AG08396 (cell line): ENCODE measurements at regions not wholly inside any gene's neighbourhood (a gene's known extent, or its start where the extent isn't known, plus 50 kb on each side); places are given as distances from the start of the nearest gene placed in this dataset.

Experiments
- DNase-seq: peaks from one replicate; pipeline ENCODE4 v3.0.0; 2012; ENCODE audit warnings: low spot score, mixed read lengths

DNA sequence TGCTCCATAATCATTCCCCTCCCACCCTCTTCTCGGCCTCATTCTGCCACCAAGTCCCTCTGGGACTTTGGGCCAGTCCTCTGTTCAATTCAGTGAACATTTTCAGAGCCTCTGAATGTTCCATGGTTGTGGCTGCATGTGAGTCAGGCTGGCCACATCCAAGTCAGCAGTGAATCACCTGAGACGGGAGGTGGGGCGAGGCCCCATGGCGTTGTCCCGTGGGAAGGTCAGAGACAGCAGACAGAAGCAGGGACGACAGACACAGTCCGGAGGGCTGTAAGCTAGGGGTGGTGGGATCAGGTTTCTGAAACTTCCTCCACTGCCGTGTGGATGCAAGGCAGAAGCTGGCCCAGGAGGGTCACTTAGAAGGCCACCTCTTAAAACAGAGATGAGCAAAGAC, 324.8 kb downstream of the MN1 start:
- DNase-seq = peak; percentile 67

GRCh38 chr22:27477171-27477570, 324.4 kb downstream of the MN1 start:
- DNase-seq = no peak

DNA sequence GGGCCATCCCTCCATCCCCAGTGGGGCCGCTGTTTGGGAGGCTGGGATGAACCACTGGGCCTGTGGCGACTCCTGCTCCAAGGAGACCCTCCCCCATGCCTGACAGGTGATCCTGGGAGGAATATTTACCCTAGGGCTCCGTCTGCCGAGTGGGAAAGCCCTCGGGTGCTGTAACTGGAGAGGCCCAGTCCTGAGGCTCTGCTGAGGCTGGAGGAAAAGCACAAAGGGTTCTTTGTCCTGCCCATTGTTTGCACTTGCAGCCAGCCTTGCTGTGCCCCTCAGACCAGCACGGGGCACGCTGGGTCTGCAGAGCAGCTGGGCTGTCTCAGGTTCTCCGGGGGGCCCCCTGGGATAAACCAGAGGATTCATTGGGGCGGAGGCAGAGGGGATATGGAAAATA, 321.1 kb downstream of the MN1 start:
- DNase-seq = no peak

GRCh38 chr22:27482402-27482801, 319.2 kb downstream of the MN1 start:
- DNase-seq = no peak

DNA sequence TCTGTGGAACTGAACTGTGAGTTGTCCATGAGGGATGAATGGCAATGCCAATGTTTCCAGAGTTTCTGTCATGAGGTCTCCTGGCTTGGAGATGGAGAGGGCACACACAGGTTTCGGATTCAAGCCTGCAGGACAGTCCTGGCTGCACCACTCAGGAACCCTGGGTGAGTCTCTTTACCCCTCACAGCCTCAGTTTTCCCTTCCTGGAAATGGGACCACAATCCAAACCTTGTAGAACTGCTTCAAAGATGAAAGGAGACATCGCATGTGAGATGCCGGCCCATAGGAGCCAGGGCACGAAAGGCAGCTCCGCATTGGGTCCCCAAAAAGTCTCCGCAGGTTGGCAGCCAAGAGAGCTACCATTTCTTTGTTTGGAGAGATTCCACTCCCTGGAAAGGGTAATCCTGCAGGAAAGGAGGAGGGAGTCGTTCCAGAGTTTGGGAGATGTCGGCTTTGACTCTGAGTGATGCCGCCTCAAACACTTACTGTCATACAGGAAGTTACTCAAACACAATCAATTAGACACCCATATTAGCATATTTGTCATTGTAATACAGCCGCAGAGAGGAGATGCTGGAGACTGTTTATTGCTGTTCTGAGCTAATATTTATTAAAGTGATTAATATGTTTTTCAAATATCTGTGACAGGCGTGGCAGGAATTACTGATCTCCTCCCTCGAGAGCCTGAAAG, 318.3 kb downstream of the MN1 start:
- no peak for DNase-seq

GRCh38 chr22:27485842-27486241, 315.7 kb downstream of the MN1 start:
- no peak for DNase-seq

DNA sequence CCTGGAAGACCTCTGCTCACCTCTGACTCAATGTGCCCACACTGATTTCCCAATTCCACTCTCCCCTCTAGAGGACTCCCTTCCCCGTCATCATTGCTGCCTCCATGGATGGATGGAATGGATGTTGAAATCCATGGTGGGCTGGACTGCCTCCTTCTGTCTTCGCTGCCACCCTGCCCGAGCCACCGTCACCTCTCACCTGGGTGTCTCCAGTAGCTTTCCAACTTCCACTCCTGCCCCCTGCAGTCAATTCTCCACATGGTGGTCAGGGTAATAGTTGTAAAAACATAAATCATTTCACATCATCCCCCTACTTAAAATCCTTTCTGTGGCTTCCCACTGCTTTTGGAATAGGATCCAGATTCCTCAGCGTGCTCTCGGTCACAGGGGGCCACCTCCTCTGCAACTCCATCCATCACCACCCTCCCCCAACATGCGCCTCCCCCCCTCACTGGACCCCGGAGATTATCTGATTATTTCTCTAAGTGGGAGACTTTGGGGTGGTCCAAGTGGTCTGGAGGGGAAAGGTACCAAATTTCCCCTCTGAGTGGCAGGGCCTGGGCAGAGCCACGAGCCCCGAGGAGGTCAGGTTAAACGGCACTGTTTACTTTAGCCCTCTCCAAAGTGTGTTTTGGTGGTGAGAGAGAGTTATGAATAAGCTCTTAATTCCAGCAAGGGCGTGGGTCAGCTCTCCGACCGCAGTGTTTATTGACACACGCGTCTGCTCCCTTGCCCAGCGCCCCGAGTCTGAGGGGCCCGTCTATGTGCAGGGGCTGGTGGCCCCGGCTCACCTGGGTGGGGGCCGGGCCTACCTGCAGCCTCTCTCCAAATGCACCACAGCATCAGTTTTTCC, 313.7 kb downstream of the MN1 start:
- peak; percentile 48 for DNase-seq

DNA sequence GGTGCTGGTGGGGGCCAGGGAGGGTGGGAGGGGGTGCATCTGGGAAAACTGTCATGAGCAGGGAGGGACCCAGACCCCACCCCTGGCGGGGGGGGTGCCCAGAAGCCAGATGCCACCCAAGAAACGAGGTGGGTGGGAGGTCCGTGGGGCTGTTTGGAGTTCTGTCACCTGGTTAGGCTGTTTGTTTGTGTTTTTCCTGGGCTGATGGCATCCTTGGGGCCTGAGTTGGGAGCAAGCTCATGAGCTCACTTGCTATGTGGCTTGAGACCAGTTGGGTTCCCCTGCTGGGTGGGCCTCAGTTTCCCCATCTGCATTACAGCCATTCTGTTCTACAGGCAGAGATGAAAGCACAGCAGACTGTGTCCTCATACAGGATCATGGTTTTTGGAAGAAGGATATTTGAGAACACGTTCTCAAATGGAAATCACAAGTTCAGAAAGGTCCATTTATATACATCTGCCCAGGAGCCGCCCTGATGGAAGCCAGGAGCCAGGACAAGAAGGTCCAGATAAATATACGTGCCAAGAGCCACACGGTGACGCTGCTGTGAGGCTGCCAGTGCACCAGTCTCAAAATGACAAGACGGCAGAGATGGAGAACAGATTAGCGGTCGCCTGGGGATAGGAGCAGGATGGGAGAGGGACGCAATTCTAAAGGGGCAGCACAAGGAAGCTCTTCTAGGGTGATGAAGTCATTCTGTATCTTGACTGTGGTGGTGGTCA, 312.9 kb downstream of the MN1 start:
- no peak for DNase-seq

- DNase-seq = no peak
Measured at GRCh38 chr22:27489178-27489675, 312.3 kb downstream of the MN1 start.

GRCh38 chr22:27490080-27490479, 311.5 kb downstream of the MN1 start:
- no peak for DNase-seq

DNA sequence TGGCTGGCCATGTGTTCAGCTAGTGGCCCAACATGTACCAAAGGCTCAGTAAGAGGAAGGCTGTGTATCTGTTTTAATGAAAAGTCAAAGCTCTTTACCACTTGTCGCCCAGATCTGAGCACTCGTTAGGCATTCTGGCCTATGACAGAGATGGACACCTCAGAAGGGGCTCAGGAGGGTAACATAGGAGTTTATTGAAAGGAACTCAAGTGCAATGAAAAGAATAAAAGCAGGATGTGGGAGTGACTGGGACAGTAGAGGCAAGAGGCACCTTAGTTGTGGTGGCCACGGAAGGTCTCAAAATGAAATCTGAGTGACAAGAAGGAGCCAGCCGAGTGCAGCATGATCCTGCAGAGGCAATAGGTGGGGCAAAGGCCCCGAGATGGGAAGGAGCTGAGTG, 309.7 kb downstream of the MN1 start:
- DNase-seq = no peak

DNA sequence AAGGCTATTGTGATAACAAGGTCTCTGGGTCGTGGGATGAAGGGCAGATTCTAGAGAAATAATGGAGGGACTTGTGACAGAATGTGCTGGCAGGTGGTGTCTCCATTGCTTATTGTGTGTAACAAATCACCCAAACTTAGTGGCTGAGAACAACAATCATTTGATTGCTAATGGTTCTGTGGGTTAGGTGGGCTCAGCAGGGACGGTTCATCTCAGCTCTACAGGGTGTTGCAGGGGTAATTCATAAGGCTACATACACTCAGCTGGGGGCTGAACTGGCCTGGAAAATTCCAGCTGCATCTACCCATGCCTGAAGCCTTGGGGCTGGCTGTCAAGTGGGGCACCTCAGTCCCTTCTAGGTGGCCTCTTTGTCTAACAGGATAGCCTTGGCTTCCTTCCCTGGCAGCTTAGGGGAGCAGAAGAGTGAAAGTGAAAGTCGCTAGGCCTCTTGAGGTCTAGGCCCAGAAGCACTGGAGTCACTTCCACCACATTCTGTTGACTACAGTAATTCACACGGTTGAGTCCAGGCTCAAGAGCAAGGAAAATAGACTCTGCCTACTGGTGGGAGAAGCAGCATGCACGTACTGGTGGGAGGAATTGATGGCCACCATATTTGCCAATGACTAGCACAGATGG, 308.9 kb downstream of the MN1 start:
- DNase-seq = no peak

DNA sequence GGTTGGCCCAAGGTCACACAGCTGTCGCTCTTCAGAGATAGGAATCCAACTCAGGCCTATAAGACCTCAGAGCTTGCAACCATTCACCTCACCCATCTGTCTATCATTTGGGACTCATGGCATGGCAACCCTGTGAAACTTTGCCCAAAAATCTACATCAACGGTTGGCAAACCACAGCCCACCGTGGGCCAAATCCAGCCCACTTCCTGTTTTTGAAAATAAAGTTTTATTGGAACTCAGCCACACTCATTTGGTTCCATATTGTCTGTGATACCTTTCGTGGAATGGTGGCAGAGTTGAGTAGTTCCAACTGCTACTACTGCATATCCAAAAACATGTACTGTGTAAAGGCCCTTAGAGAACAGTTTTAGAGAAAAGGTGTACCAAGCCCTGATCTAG, 307.8 kb downstream of the MN1 start:
- DNase-seq = no peak

- DNase-seq = no peak
Measured at GRCh38 chr22:27494785-27495184, 306.8 kb downstream of the MN1 start.

DNA sequence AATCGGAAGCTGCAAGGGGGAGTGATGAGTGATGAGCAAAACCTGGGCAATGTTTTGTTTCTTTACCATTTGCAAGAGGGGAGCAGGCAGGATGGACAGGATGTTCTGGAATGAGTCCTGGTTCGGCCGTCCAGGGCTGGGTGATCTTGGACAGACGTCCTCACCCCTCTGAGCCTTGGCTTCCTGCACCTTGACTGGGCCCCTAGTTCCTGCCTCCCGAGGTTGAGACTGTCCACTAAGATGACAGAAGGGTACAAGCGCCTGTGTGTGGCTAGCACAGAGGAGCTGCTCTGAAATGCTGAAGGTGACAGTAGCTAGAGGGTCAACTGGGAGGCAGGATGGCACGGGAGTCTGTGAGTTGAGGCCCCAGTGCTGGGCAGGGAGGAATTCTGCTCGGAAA, 306.2 kb downstream of the MN1 start:
- DNase-seq = no peak

DNA sequence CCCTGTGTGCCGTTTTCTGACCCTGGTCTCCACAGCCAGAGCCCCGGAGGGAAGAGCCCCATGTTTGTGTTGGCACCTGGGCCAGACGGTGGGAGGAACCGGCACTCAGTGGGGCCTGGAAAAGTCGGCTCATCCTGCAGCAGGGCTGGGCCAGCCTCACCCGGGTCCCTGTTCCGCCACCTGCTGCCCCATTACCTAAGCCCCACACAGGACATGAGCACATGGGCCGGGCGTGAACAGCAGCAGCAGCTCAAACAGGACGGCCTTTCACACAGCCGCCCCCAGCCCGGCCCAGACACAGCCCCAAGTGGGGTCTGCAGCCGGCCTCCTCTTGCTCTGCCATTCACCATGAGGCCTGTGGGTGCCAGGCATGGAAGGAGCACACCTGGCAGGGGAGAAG, 302.4 kb downstream of the MN1 start:
- no peak for DNase-seq

- DNase-seq = no peak
Measured at GRCh38 chr22:27501191-27501936, 300.2 kb downstream of the MN1 start.

- DNase-seq = no peak
Measured at GRCh38 chr22:27502327-27502726, 299.2 kb downstream of the MN1 start.

GRCh38 chr22:27504360-27505253, 296.9 kb downstream of the MN1 start:
- DNase-seq = no peak

DNA sequence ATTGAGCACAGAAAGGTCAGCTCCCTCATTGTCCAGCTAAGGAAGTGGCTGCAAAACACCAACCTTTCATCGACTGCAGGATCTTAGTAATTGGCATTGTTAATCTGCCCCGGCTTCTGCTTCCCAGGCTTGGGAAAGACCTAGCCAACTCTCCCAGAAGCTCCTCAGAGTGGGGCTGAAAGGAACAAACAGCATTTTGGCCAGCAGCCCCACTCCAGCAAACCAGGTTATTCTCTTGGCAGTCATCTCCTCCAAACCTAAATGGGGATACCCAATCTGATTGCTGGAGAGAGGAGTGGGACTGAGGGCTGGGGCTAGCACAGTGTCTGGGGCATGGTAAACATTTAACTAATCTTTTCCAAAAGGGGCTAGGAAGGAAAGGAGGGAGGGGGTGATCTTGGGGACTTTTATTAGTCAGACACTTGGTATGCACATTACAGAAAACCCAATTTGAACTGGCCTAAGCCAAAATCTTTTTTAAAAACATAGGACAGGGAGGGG, 294.4 kb downstream of the MN1 start:
- DNase-seq = no peak
